Stimulated activated CD4-positive, alpha-beta T cell treated with anti-CD3 and anti-CD28 coated beads, Interleukin-12 subunit alpha, Interleukin-12 subunit beta, amount 100 ng/mL, for 24 hours (primary cell): ENCODE measurements at regions not wholly inside any gene's neighbourhood (a gene's known extent, or its start where the extent isn't known, plus 50 kb on each side); places are given as distances from the start of the nearest gene placed in this dataset.

ENCODE experiments used
- DNase-seq, 2 experiments: peaks; one replicate each; pipeline ENCODE4 v3.0.0-alpha.2; 2020; ENCODE audit warnings: low read depth in 2 of 2

- no peak for DNase-seq
These were observed 53.4 kb upstream of the KRR1 start for GRCh38 chr12:75564852-75565251.

- DNase-seq = no peak
These were observed 53.0 kb upstream of the KRR1 start for GRCh38 chr12:75564398-75564797.

- DNase-seq = no peak
These were observed 51.9 kb upstream of the KRR1 start for GRCh38 chr12:75563351-75563750.

- no peak for DNase-seq
These were observed 50.5 kb upstream of the KRR1 start for GRCh38 chr12:75561921-75562320.
